ENCODE measurements at regions not wholly inside any gene's neighbourhood (a gene's known extent, or its start where the extent isn't known, plus 50 kb on each side); places are given as distances from the start of the nearest gene placed in this dataset.

DNA sequence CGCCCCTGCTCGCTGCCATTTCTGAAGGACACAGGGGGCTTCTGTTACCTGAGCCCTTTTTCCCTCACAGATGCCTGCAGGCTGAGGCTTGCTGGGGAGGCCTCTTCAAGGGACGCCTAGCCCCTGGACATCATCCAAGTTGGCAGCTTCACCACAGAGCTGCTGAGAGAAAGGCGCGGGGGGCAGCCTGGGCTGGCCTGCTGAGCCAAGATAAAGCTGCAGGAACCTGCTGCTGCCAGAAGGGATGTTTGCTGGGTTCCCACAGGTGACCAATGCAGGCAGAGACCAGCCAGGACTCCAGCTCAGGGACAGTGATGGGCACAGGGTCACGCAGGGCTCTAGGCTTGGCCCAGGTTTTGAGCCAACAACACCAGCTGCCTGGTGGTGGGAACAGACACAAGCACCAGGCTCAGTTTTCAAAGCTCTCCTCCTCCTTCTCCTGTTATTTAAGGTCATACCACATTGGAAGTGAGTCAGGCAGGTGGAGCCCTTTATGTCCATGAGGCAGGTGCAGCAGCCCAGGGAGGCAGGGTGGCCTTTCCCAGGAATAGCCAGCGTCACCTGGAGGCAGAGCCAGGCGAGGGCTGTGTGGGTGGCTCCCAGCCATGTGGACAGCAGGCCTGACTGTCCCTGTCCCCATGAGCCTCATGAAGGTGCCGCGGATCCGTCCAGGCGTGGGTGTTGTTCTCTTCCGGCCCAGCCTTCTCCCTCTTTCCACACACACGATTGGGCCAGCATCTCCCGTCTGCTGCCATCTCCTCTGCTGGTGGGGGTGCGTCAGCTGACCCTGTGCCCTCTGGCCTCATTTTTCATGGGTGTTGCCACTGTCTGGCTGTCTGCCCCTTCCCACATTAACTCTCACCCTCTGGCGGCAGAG, 515.5 kb upstream of the MYT1L start:
- TF ChIP-seq, protein P1, sequence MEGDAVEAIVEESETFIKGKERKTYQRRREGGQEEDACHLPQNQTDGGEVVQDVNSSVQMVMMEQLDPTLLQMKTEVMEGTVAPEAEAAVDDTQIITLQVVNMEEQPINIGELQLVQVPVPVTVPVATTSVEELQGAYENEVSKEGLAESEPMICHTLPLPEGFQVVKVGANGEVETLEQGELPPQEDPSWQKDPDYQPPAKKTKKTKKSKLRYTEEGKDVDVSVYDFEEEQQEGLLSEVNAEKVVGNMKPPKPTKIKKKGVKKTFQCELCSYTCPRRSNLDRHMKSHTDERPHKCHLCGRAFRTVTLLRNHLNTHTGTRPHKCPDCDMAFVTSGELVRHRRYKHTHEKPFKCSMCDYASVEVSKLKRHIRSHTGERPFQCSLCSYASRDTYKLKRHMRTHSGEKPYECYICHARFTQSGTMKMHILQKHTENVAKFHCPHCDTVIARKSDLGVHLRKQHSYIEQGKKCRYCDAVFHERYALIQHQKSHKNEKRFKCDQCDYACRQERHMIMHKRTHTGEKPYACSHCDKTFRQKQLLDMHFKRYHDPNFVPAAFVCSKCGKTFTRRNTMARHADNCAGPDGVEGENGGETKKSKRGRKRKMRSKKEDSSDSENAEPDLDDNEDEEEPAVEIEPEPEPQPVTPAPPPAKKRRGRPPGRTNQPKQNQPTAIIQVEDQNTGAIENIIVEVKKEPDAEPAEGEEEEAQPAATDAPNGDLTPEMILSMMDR (IDR thresholded peaks at IDR 0.05): peak in 1 of 6 experiments; percentile 11
- TF ChIP-seq POLR2A (IDR thresholded peaks at IDR 0.05): no peak

Data from thyroid gland (tissue), 4 donors.